SK-N-SH treated with all-trans-retinoic acid at 6 μM for 48 hours (cell line): ENCODE measurements at regions not wholly inside any gene's neighbourhood (a gene's known extent, or its start where the extent isn't known, plus 50 kb on each side); places are given as distances from the start of the nearest gene placed in this dataset.

Experiments used
- CSRNP3 ChIP-seq: fragments of 250-450 bp; sonication (Bioruptor Pico); IDR thresholded peaks from 2 replicates; pipeline ENCODE4 v1.5.1; 2021; ENCODE audit warnings: mild to moderate bottlenecking, moderate library complexity
- PPARA ChIP-seq: fragments of 250-450 bp; sonication (Bioruptor Pico); IDR thresholded peaks from 2 replicates; pipeline ENCODE4 v1.5.0; 2020; ENCODE audit warnings: mild to moderate bottlenecking, borderline replicate concordance
- TCF4 ChIP-seq: fragments of 250-450 bp; sonication (Bioruptor Pico); IDR thresholded peaks from 2 replicates; pipeline ENCODE4 v1.8.0; 2021; ENCODE audit warnings: mild to moderate bottlenecking, moderate library complexity, borderline replicate concordance
- TOX ChIP-seq: fragments of 250-450 bp; sonication (Bioruptor Pico); IDR thresholded peaks from 2 replicates; pipeline ENCODE4 v1.8.0; 2021; ENCODE audit warnings: mild to moderate bottlenecking, moderate library complexity, borderline replicate concordance
- TSHZ2 ChIP-seq: fragments of 250-450 bp; sonication (Bioruptor Pico); IDR thresholded peaks from 2 replicates; pipeline ENCODE4 v1.5.0; 2020; ENCODE audit warnings: mild to moderate bottlenecking, moderate library complexity
- ZFP3 ChIP-seq: fragments of 250-450 bp; sonication (Bioruptor Pico); IDR thresholded peaks from 2 replicates; pipeline ENCODE4 v1.5.0; 2020; ENCODE audit warnings: mild to moderate bottlenecking, moderate library complexity
- ZNF70 ChIP-seq: fragments of 450-650 bp; formaldehyde crosslinking; IDR thresholded peaks from 2 replicates; pipeline ENCODE4 v1.5.0; 2020; ENCODE audit warnings: mild to moderate bottlenecking, moderate library complexity
- TF ChIP-seq, protein P1 (sequence below): fragments of 250-450 bp; sonication (Bioruptor Pico); IDR thresholded peaks from 2 replicates; pipeline ENCODE4 v1.8.0; 2020; ENCODE audit warnings: mild to moderate bottlenecking, moderate library complexity, borderline replicate concordance

- no peak for TF ChIP-seq TSHZ2 (CRISPR knock-in tag)
- TF ChIP-seq ZNF70 (CRISPR knock-in tag) = no peak
- TF ChIP-seq ZFP3 = no peak
- TF ChIP-seq, protein P1, sequence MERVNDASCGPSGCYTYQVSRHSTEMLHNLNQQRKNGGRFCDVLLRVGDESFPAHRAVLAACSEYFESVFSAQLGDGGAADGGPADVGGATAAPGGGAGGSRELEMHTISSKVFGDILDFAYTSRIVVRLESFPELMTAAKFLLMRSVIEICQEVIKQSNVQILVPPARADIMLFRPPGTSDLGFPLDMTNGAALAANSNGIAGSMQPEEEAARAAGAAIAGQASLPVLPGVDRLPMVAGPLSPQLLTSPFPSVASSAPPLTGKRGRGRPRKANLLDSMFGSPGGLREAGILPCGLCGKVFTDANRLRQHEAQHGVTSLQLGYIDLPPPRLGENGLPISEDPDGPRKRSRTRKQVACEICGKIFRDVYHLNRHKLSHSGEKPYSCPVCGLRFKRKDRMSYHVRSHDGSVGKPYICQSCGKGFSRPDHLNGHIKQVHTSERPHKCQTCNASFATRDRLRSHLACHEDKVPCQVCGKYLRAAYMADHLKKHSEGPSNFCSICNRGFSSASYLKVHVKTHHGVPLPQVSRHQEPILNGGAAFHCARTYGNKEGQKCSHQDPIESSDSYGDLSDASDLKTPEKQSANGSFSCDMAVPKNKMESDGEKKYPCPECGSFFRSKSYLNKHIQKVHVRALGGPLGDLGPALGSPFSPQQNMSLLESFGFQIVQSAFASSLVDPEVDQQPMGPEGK (CRISPR knock-in tag) = no peak
- no peak for TF ChIP-seq PPARA
- no peak for TF ChIP-seq CSRNP3 (CRISPR knock-in tag)
- no peak for TF ChIP-seq TCF4 (CRISPR knock-in tag)
- no peak for TF ChIP-seq TOX (CRISPR knock-in tag)
Measured at GRCh38 chr4:114173968-114174367, 194.5 kb upstream of the ARSJ start.
